Inferior parietal cortex (tissue), 1 donor: ENCODE measurements at regions not wholly inside any gene's neighbourhood (a gene's known extent, or its start where the extent isn't known, plus 50 kb on each side); places are given as distances from the start of the nearest gene placed in this dataset.
"Not testable (repeated sequence)": the region's sequence is repeated elsewhere in the genome, so short reads cannot be mapped to it uniquely, and the experiment has no call there.

Experiments
- DNase-seq: peaks from one replicate; pipeline ENCODE4 v3.0.0-alpha.2; 2016; ENCODE audit errors: extremely low spot score

- DNase-seq: no peak
These were observed 235.7 kb downstream of the SATB1 start for GRCh38 chr3:18189282-18190050.

- DNase-seq: no peak
These were observed 236.6 kb downstream of the SATB1 start for GRCh38 chr3:18188491-18188890.

GRCh38 chr3:18185624-18186023 lies 239.5 kb downstream of the SATB1 start:
- DNase-seq: no peak

- not testable (repeated sequence) for DNase-seq
These were observed 242.2 kb downstream of the SATB1 start for GRCh38 chr3:18182923-18183322.

GRCh38 chr3:18179521-18179920 lies 245.6 kb downstream of the SATB1 start:
- DNase-seq: no peak

- no peak for DNase-seq
These were observed 247.9 kb downstream of the SATB1 start for GRCh38 chr3:18177271-18177670.

- DNase-seq: not testable (repeated sequence)
These were observed 251.2 kb downstream of the SATB1 start for GRCh38 chr3:18173891-18174290.

- no peak for DNase-seq
These were observed 265.5 kb downstream of the SATB1 start for GRCh38 chr3:18159681-18160080.

GRCh38 chr3:18153571-18154173 lies 271.5 kb downstream of the SATB1 start:
- DNase-seq: peak; percentile 30

- DNase-seq: no peak
These were observed 273.9 kb downstream of the SATB1 start for GRCh38 chr3:18151199-18151598.

GRCh38 chr3:18149935-18150334 lies 275.2 kb downstream of the SATB1 start:
- DNase-seq: no peak

- DNase-seq: no peak
These were observed 275.8 kb downstream of the SATB1 start for GRCh38 chr3:18149386-18149785.

- no peak for DNase-seq
These were observed 280.6 kb downstream of the SATB1 start for GRCh38 chr3:18144571-18144970.

GRCh38 chr3:18143258-18143780 lies 281.8 kb downstream of the SATB1 start:
- DNase-seq: no peak

GRCh38 chr3:18137958-18138357 lies 287.2 kb downstream of the SATB1 start:
- DNase-seq: no peak

GRCh38 chr3:18135060-18135814 lies 289.9 kb downstream of the SATB1 start:
- DNase-seq: no peak

- DNase-seq: no peak
These were observed 290.6 kb downstream of the SATB1 start for GRCh38 chr3:18134386-18135059.

GRCh38 chr3:18132991-18133390 lies 292.1 kb downstream of the SATB1 start:
- no peak for DNase-seq

GRCh38 chr3:18127859-18128681 lies 297.1 kb downstream of the SATB1 start:
- no peak for DNase-seq

- DNase-seq: no peak
These were observed 297.8 kb downstream of the SATB1 start for GRCh38 chr3:18127174-18127858.
